Thyroid gland (tissue), 4 donors: ENCODE measurements at regions not wholly inside any gene's neighbourhood (a gene's known extent, or its start where the extent isn't known, plus 50 kb on each side); places are given as distances from the start of the nearest gene placed in this dataset.
A peak's percentile ranks its signal among the peaks of the same experiment; 100 is the strongest.

Experiments
- DNase-seq, 2 donors: peaks; one replicate each; pipeline ENCODE4 v3.0.0-alpha.2; 2019
- H3K27ac ChIP-seq, 3 donors: fragments of 200-600 bp; sonication (generic); 1 replicate in 2 of 3; 2 replicates in 1 of 3; pipeline ENCODE4 v1.5.1; 2016 to 2019; ENCODE audit warnings: mild to moderate bottlenecking in 1 of 3, moderate library complexity in 1 of 3
- H3K27me3 ChIP-seq: fragments of 200-600 bp; sonication (generic); one replicate; pipeline ENCODE4 v1.5.1; 2019
- H3K36me3 ChIP-seq, 2 donors: fragments of 200-600 bp; sonication (generic); one replicate each; pipeline ENCODE4 v1.5.1; 2016 to 2019
- H3K4me1 ChIP-seq, 2 donors: fragments of 200-600 bp; sonication (generic); one replicate each; pipeline ENCODE4 v1.5.1; 2017 to 2019
- H3K4me3 ChIP-seq, 3 donors: fragments of 200-600 bp; sonication (generic); replicated peaks in 1 of 3; 1 replicate in 2 of 3; 2 replicates in 1 of 3; pipeline ENCODE4 v1.5.1; 2016; ENCODE audit warnings: mild to moderate bottlenecking in 1 of 3
- H3K9me3 ChIP-seq: fragments of 200-600 bp; sonication (generic); one replicate; pipeline ENCODE4 v1.5.1; 2017
- CTCF ChIP-seq, 6 experiments: fragments of 200-600 bp in 3 of 6; fragments of 450-650 bp in 3 of 6; sonication (generic) in 3 of 6; IDR thresholded peaks; one replicate each; pipeline ENCODE4 v1.5.1; 2016 to 2019; ENCODE audit warnings: antibody characterized with exemption in 6 of 6, mild to moderate bottlenecking in 2 of 6, inconsistent platforms in 1 of 6, moderate library complexity in 1 of 6
- POLR2A ChIP-seq, 2 donors: fragments of 450-650 bp; IDR thresholded peaks; one replicate each; pipeline ENCODE4 v1.6.1; 2017; ENCODE audit warnings: antibody characterized with exemption in 2 of 2, mild to moderate bottlenecking in 2 of 2, moderate library complexity in 1 of 2
- WGBS, 2 donors: methylation state at CpG; one replicate each; pipeline ENCODE4 v1.1.5; 2017; 5-methylcytosine and 5-hydroxymethylcytosine counted together
- intact Hi-C: fragments of 100-400 bp; cut with DNase I; formaldehyde crosslinking; loops from one replicate; pipeline ENCODE4 v1.15.1; 2023

DNA sequence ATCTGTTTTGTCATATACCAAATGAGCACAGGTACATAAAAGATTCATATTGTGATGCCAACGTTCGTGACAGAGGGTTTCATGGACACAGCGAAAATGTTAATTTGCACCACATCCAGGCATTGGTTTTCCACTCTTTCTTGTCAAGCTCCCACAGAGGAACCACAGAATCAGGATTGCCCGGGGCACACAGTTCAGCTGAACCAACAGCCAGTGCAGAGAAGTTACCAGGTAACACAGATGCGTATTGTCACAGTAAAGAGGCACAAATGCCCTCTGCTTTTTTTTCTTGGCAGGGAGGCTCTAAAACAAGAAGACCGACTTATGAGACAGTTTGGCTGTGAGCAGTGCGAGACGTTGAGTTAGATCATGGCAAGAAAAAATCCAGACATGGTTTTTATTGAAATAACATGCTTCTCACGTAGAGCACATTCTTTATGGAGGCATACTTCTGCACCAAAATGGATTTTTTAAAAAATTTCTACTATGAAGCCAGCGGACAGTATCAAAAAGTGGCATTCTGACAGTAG, 331.1 kb upstream of the KIAA1217 start:
- H3K36me3 ChIP-seq, result no peaks in the 10 kb centered on the region
- no peaks in the 10 kb centered on the region for H3K27me3 ChIP-seq
- TF ChIP-seq CTCF (IDR thresholded peaks at IDR 0.05) (no peak), POLR2A (IDR thresholded peaks at IDR 0.05) (no peak)
- intact Hi-C loops, result no loop called here
- H3K9me3 ChIP-seq, result no peaks in the 10 kb centered on the region
- DNase-seq, result no peak
- H3K27ac ChIP-seq, result no peak overlapping the region
- 87% methylated on average over 10 of the region's 10 CpGs for WGBS, 2 donors
- no peaks in the 10 kb centered on the region for H3K4me1 ChIP-seq
- H3K4me3 ChIP-seq, result no peak overlapping the region

DNA sequence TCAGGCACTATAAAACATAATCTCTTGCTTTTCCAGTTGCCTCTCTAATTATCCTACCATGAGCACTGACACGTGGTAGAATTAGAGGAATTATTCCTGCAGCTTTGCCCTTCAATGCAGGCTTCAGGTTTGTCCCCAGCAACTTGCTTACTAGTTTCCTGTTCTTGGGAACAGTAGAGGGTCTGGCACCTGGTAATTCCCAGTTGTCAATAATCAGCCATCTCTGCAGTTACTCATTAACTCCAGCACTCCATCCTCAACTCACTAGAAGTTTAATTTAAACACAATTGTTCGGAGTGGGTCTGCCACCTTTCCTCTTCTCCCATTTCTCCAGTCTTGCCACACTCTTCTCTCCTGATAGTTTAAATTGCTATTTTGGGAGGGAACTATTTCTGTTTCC, 324.3 kb upstream of the KIAA1217 start:
- WGBS, 2 donors, result 55 to 62% methylated on average over 2 of the region's 2 CpGs
- Histone ChIP-seq H3K27ac (no peak overlapping the region), H3K4me1 (no peaks in the 10 kb centered on the region), H3K4me3 (no peak overlapping the region), H3K36me3 (no peaks in the 10 kb centered on the region), H3K27me3 (no peaks in the 10 kb centered on the region), H3K9me3 (no peaks in the 10 kb centered on the region)
- no peak for TF ChIP-seq POLR2A (IDR thresholded peaks at IDR 0.05)
- TF ChIP-seq CTCF (IDR thresholded peaks at IDR 0.05), result no peak
- intact Hi-C loops, result no loop called here
- no peak for DNase-seq

DNA sequence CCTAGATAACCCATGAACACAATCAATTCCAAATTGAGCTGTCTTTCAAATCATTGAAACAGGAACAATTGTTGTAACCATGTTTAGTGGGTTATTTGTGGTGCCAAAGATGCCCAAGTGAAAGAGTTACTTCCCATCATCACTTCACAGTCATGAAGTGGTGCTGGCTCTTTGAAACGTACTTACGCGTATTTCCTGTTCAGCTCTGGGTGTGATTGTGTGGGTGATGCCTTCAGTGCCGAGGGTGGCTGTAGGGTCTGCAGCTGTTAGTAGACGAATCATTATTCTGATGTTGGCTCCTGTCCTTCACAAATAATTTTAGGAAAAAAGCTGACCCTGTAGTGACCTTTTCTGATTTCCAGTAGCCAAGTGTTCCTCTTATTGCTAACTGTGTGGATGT, 323.1 kb upstream of the KIAA1217 start:
- Histone ChIP-seq H3K27ac (no peak overlapping the region), H3K36me3 (no peaks in the 10 kb centered on the region), H3K4me1 (no peaks in the 10 kb centered on the region), H3K9me3 (no peaks in the 10 kb centered on the region), H3K27me3 (no peaks in the 10 kb centered on the region), H3K4me3 (no peak overlapping the region)
- WGBS, 2 donors, result 76 to 82% methylated on average over 5 of the region's 5 CpGs
- intact Hi-C loops, result no loop called here
- no peak for DNase-seq
- TF ChIP-seq CTCF (IDR thresholded peaks at IDR 0.05) (no peak), POLR2A (IDR thresholded peaks at IDR 0.05) (no peak)

GRCh38 chr10:23886355-23886754, 322.6 kb upstream of the KIAA1217 start:
- WGBS, 2 donors, result 56 to 57% methylated on average over 6 of the region's 6 CpGs
- intact Hi-C loops, result no loop called here
- Histone ChIP-seq H3K9me3 (no peaks in the 10 kb centered on the region), H3K4me3 (no peak overlapping the region), H3K4me1 (no peaks in the 10 kb centered on the region), H3K36me3 (no peaks in the 10 kb centered on the region), H3K27me3 (no peaks in the 10 kb centered on the region), H3K27ac (no peak overlapping the region)
- peak in 2 of 6 experiments; percentile 9 to 24 for TF ChIP-seq CTCF (IDR thresholded peaks at IDR 0.05)
- TF ChIP-seq POLR2A (IDR thresholded peaks at IDR 0.05), result no peak
- DNase-seq, result peak; percentile 5 to 15

GRCh38 chr10:23891301-23891700, 317.6 kb upstream of the KIAA1217 start:
- H3K27ac ChIP-seq, result no peak overlapping the region
- H3K4me3 ChIP-seq, result no peak overlapping the region
- H3K27me3 ChIP-seq, result no peaks in the 10 kb centered on the region
- no peaks in the 10 kb centered on the region for H3K9me3 ChIP-seq
- H3K36me3 ChIP-seq, result no peaks in the 10 kb centered on the region
- TF ChIP-seq CTCF (IDR thresholded peaks at IDR 0.05) (no peak), POLR2A (IDR thresholded peaks at IDR 0.05) (no peak)
- no peak for DNase-seq
- intact Hi-C loops, result no loop called here
- 86% methylated on average over 4 of the region's 4 CpGs for WGBS, 2 donors
- no peaks in the 10 kb centered on the region for H3K4me1 ChIP-seq
